ENCODE measurements at regions not wholly inside any gene's neighbourhood (a gene's known extent, or its start where the extent isn't known, plus 50 kb on each side); places are given as distances from the start of the nearest gene placed in this dataset.

- in situ Hi-C loops (cut with HindIII; ENCODE audit: low pct_unique_long_range_greater_than_20kb, low sequenced_read_pairs) (no loop called here), intact Hi-C loops (cut with micrococcal nuclease; ENCODE audit: unreplicated experiment) (no loop called here)
- no peaks in the 10 kb centered on the region for H3K9me3 ChIP-seq (ENCODE audit: control insufficient read depth, insufficient read depth, low read depth, low read length)
- H3K4me3 ChIP-seq (ENCODE audit: low read depth in 2 of 2, low read length in 2 of 2): no peak overlapping the region
- BruUV-seq (replicated peaks): no TSS peak
- TF ChIP-seq SIN3A (IDR thresholded peaks at IDR 0.05; ENCODE audit: borderline replicate concordance, insufficient read depth, low read depth, low read length): no peak
- no peak for TF ChIP-seq REST (IDR thresholded peaks at IDR 0.05; ENCODE audit: insufficient read depth in 1 of 2, low read depth in 2 of 2, low read length in 1 of 2)
- TF ChIP-seq CTCF (IDR thresholded peaks at IDR 0.05): no peak
- TF ChIP-seq POLR2AphosphoS5 (IDR thresholded peaks at IDR 0.05; ENCODE audit: low read depth, low read length): no peak
- TF ChIP-seq TCF7L2 (IDR thresholded peaks at IDR 0.05; ENCODE audit: low read depth, low read length): no peak
- no peak overlapping the region for H3K27ac ChIP-seq (ENCODE audit: low read length)
- no peaks in the 10 kb centered on the region for H3K4me1 ChIP-seq (ENCODE audit: control insufficient read depth, insufficient read depth, low read length)
- H3K36me3 ChIP-seq (ENCODE audit: control insufficient read depth, insufficient read depth, low read length): no peaks in the 10 kb centered on the region
- no peak for DNase-seq (ENCODE audit: low read depth, low spot score)
- CTCF ChIA-PET: no interaction called here
- peaks cover 7% of the 10 kb centered on the region; the same call in 1 of the 2 replicates for H3K27me3 ChIP-seq (ENCODE audit: control insufficient read depth, insufficient read depth, low read length)
- no peak for ATAC-seq
- POLR2A ChIA-PET: no interaction called here
Measured at GRCh38 chr5:38168029-38168428, 90.3 kb upstream of the EGFLAM start.

- DNase-seq (ENCODE audit: low read depth, low spot score) (no peak), ATAC-seq (no peak)
- H3K27ac ChIP-seq (ENCODE audit: low read length): no peak overlapping the region
- intact Hi-C loops (cut with micrococcal nuclease; ENCODE audit: unreplicated experiment): no loop called here
- H3K4me3 ChIP-seq (ENCODE audit: low read depth in 2 of 2, low read length in 2 of 2): no peak overlapping the region
- no peaks in the 10 kb centered on the region for H3K4me1 ChIP-seq (ENCODE audit: control insufficient read depth, insufficient read depth, low read length)
- BruUV-seq (replicated peaks): no TSS peak
- H3K36me3 ChIP-seq (ENCODE audit: control insufficient read depth, insufficient read depth, low read length): no peaks in the 10 kb centered on the region
- ChIA-PET CTCF (no interaction called here), POLR2A (no interaction called here)
- in situ Hi-C loops (cut with HindIII; ENCODE audit: low pct_unique_long_range_greater_than_20kb, low sequenced_read_pairs): no loop called here
- no peaks in the 10 kb centered on the region for H3K9me3 ChIP-seq (ENCODE audit: control insufficient read depth, insufficient read depth, low read depth, low read length)
- TF ChIP-seq TCF7L2 (IDR thresholded peaks at IDR 0.05; ENCODE audit: low read depth, low read length) (no peak), POLR2AphosphoS5 (IDR thresholded peaks at IDR 0.05; ENCODE audit: low read depth, low read length) (no peak), REST (IDR thresholded peaks at IDR 0.05; ENCODE audit: insufficient read depth in 1 of 2, low read depth in 2 of 2, low read length in 1 of 2) (no peak), CTCF (IDR thresholded peaks at IDR 0.05) (no peak), SIN3A (IDR thresholded peaks at IDR 0.05; ENCODE audit: borderline replicate concordance, insufficient read depth, low read depth, low read length) (no peak)
- H3K27me3 ChIP-seq (ENCODE audit: control insufficient read depth, insufficient read depth, low read length): peaks cover 7% of the 10 kb centered on the region; the same call in 1 of the 2 replicates
Measured at GRCh38 chr5:38167562-38167996, 90.8 kb upstream of the EGFLAM start.
